Endothelial cell of umbilical vein (primary cell): ENCODE measurements at regions not wholly inside any gene's neighbourhood (a gene's known extent, or its start where the extent isn't known, plus 50 kb on each side); places are given as distances from the start of the nearest gene placed in this dataset.

ENCODE experiments used
- BruUV-seq: library from RNA; stranded (reverse); fragments of 400-500 nt; replicated peaks from 2 replicates; lab custom pipeline; 2021; lab: Mats Ljungman, UMichigan
- CTCF ChIA-PET: fragments of 300-600, 350-600 bp; sonication (Branson Sonifier 250); formaldehyde crosslinking; loops from one replicate; lab custom pipeline; 2021; ENCODE audit warnings: antibody characterized with exemption, inconsistent platforms; lab: Charles Lee
- POLR2A ChIA-PET: fragments of 300-600, 350-600 bp; sonication (Branson Sonifier 250); formaldehyde crosslinking; loops from one replicate; lab custom pipeline; 2021; ENCODE audit warnings: antibody characterized with exemption, inconsistent platforms; lab: Charles Lee
- DNase-seq: peaks from one replicate; pipeline ENCODE4 v3.0.0-alpha.2; 2011; ENCODE audit warnings: low read depth, low spot score
- FAIRE-seq: peaks from 2 replicates; lab custom pipeline; 2011; peaks lifted over from hg19 to GRCh38; lab: Jason Lieb, UNC
- H2AFZ ChIP-seq: 2 replicates; pipeline ENCODE4 v1.6.0; 2012; ENCODE audit warnings: low read depth, low read length, control low read depth, inconsistent platforms
- H3K27ac ChIP-seq: 2 replicates; pipeline ENCODE4 v1.5.1; 2011; ENCODE audit warnings: low read depth, mild to moderate bottlenecking, control low read depth, low read length, moderate library complexity; ENCODE audit not compliant: insufficient read depth
- H3K27me3 ChIP-seq, 2 experiments: 2 replicates each; pipeline versions ENCODE4 v1.6.0 to v1.6.1; 2011; ENCODE audit warnings: low read length in 2 of 2, mixed read lengths in 1 of 2; ENCODE audit not compliant: control insufficient read depth in 2 of 2, insufficient read depth in 2 of 2
- H3K36me3 ChIP-seq, 2 experiments: 2 replicates in 1 of 2; 3 replicates in 1 of 2; pipeline ENCODE4 v1.5.1; 2011; ENCODE audit warnings: low read length in 2 of 2, mild to moderate bottlenecking in 1 of 2, moderate library complexity in 1 of 2; ENCODE audit not compliant: control insufficient read depth in 2 of 2, insufficient read depth in 2 of 2; ENCODE audit errors: extremely low read depth in 1 of 2
- H3K4me1 ChIP-seq: 3 replicates; pipeline ENCODE4 v1.5.1; 2011; ENCODE audit warnings: mild to moderate bottlenecking, low read length; ENCODE audit not compliant: control insufficient read depth, insufficient read depth; ENCODE audit errors: extremely low read depth
- H3K4me2 ChIP-seq: 2 replicates; pipeline ENCODE4 v1.6.1; 2011; ENCODE audit warnings: low read length, control low read depth, mixed read lengths; ENCODE audit not compliant: insufficient read depth
- H3K4me3 ChIP-seq, 3 experiments: fragments of 200-600 bp in 1 of 3; sonication (generic), shearing (Covaris generic) in 1 of 3; replicated peaks in 1 of 3; 2 replicates each; pipeline ENCODE4 v1.5.1; 2011 to 2016; ENCODE audit warnings: control low read depth in 3 of 3, low read length in 3 of 3, mild to moderate bottlenecking in 2 of 3, inconsistent platforms in 1 of 3, low read depth in 1 of 3, moderate library complexity in 1 of 3; ENCODE audit not compliant: insufficient read depth in 1 of 3
- H3K79me2 ChIP-seq: 2 replicates; pipeline ENCODE4 v1.6.0; 2012; ENCODE audit warnings: low read length, inconsistent platforms; ENCODE audit not compliant: control insufficient read depth, insufficient read depth
- H3K9ac ChIP-seq: replicated peaks from 2 replicates; pipeline ENCODE3; 2011; ENCODE audit warnings: low read length, control low read depth; ENCODE audit not compliant: insufficient read depth; ENCODE audit errors: extremely low read depth
- H3K9me1 ChIP-seq: replicated peaks from 3 replicates; pipeline ENCODE4 v1.6.0; 2011; ENCODE audit warnings: mild to moderate bottlenecking, low read length; ENCODE audit not compliant: control insufficient read depth, insufficient read depth; ENCODE audit errors: extremely low read depth
- H3K9me3 ChIP-seq: replicated peaks from 2 replicates; pipeline ENCODE4 v1.5.1; 2012; ENCODE audit warnings: low read length, inconsistent platforms; ENCODE audit not compliant: control insufficient read depth, insufficient read depth
- H4K20me1 ChIP-seq: replicated peaks from 2 replicates; pipeline ENCODE3; 2011; ENCODE audit warnings: mild to moderate bottlenecking, low read length; ENCODE audit not compliant: control insufficient read depth, insufficient read depth; ENCODE audit errors: extremely low read depth
- EZH2 ChIP-seq: IDR thresholded peaks from 2 replicates; pipeline ENCODE4 v1.6.1; 2012; ENCODE audit warnings: borderline replicate concordance, low read depth, mild to moderate bottlenecking, moderate library complexity, low read length, inconsistent platforms; ENCODE audit not compliant: severe bottlenecking
- FOS ChIP-seq: IDR thresholded peaks from 2 replicates; pipeline ENCODE4 v1.6.1; 2011; ENCODE audit warnings: mild to moderate bottlenecking, low read length, moderate library complexity, borderline replicate concordance; ENCODE audit not compliant: insufficient read depth
- GATA2 ChIP-seq: IDR thresholded peaks from 2 replicates; pipeline ENCODE4 v1.7.0; 2011; ENCODE audit warnings: low read depth, mild to moderate bottlenecking, moderate library complexity, mixed read lengths, low read length; ENCODE audit not compliant: insufficient read length, insufficient read depth
- JUN ChIP-seq: IDR thresholded peaks from 2 replicates; pipeline ENCODE4 v1.6.1; 2011; ENCODE audit warnings: borderline replicate concordance, low read depth; ENCODE audit not compliant: insufficient read length, insufficient read depth
- MAX ChIP-seq: IDR thresholded peaks from 2 replicates; pipeline ENCODE4 v1.6.1; 2011; ENCODE audit not compliant: insufficient read depth, insufficient read length
- MYC ChIP-seq: IDR thresholded peaks from one replicate; pipeline ENCODE4 v1.6.1; 2011; ENCODE audit warnings: mild to moderate bottlenecking, low read depth, low read length
- POLR2A ChIP-seq: IDR thresholded peaks from 2 replicates; pipeline ENCODE4 v1.6.1; 2012; ENCODE audit warnings: low read depth, mild to moderate bottlenecking, control low read depth, low read length
- dilution Hi-C: fragments of 300-500 bp; cut with MboI; formaldehyde crosslinking; loops from one replicate; pipeline ENCODE4 v1.15.0; 2019; ENCODE audit warnings: low sequenced_read_pairs; ENCODE audit not compliant: extremely low pct_ligation_motif_present
- intact Hi-C: fragments of 100-400 bp; cut with micrococcal nuclease; formaldehyde crosslinking; loops from one replicate; pipeline ENCODE4 v1.10.0; 2022

DNA sequence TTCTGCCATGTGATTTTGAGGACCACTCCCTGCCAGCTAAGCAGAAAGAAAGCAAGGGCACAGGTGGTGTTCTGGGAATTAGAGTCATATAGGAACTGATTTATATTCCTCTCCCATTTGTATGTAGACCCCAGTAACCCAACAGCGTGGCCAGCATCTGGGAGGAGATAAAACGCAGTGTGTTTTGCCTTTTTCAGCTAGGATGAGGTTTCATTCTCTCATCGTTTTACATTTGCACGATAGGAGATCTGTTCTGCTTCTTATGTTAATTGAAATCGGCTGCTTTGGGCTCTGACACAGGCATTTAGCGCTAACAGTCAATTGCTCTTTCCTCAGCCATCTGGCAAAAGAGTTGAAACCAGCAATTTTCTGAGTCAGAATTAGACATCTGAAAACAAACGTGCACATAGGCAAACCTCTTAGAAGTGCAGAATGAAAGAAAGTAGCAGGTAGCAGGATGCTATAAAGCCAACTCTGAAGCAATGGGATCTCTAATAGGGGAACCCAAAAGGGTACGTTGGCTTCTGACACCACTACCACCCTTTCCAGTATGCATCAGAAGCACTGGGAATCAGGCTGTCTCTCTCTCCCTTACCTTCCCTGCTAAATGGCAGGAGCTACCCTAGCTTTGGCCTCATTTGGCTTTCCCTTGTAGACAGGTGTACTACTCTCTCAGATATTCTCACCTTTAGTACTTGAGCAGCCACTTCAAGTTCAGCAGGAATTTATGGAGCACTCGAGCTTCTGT, 219.1 kb downstream of the PHLDA1 start:
- Histone ChIP-seq H3K9me3 (no peaks in the 10 kb centered on the region), H3K27ac (no peak overlapping the region), H3K79me2 (no peaks in the 10 kb centered on the region), H2AFZ (no peak overlapping the region), H3K9ac (no peak overlapping the region), H3K27me3 (no peaks in the 10 kb centered on the region), H3K36me3 (no peaks in the 10 kb centered on the region), H3K4me3 (no peak overlapping the region), H4K20me1 (no peaks in the 10 kb centered on the region), H3K4me1 (peaks cover 10% of the 10 kb centered on the region), H3K4me2 (no peak overlapping the region), H3K9me1 (no peaks in the 10 kb centered on the region)
- BruUV-seq = no TSS peak
- DNase-seq (no peak), FAIRE-seq (no peak)
- intact Hi-C loops = no loop called here
- ChIA-PET CTCF (interaction anchor here (1.2 kb wide), 1 partner anchor 225 kb away, joined by 3 read pairs; no protein-coding TSS in a partner anchor), POLR2A (no interaction called here)
- TF ChIP-seq MYC (no peak), POLR2A (no peak)
- dilution Hi-C loops = no loop called here

DNA sequence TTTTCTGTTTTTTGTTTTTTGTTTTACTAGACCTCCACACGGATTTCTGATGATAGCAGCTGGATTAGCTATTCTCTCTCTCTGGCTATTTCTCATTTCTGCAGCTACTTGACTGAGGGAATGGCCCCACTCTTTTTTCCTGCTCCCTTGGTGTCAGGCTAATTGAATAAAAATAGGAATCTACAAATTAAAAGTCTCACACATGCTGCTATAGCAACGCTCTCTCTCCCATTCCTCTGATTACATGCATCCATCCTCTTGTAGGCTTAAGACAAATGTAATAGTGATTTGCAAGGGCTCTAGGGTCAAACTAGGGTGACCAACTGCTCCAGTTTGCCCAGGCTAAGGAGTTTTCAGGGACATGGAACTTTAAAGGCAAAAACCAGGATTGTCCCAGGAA, 221.8 kb downstream of the PHLDA1 start:
- intact Hi-C loops = no loop called here
- POLR2A ChIA-PET = no interaction called here
- CTCF ChIA-PET = interaction anchor here (1.1 kb wide), 1 partner anchor 19 kb away, joined by 3 read pairs; no protein-coding TSS in a partner anchor

More for the DNA sequence above, 221.8 kb downstream of the PHLDA1 start:
- no peak for TF ChIP-seq JUN
- no peak for TF ChIP-seq EZH2
- TF ChIP-seq FOS = no peak
- TF ChIP-seq GATA2 = no peak
- TF ChIP-seq MAX = no peak
- TF ChIP-seq MYC = no peak
- TF ChIP-seq POLR2A = no peak
- no TSS peak for BruUV-seq
- Histone ChIP-seq H4K20me1 (no peaks in the 10 kb centered on the region), H3K4me1 (peaks cover under 1% of the 10 kb centered on the region), H3K27ac (no peak overlapping the region), H3K36me3 (no peaks in the 10 kb centered on the region), H3K27me3 (no peaks in the 10 kb centered on the region), H3K9me3 (no peaks in the 10 kb centered on the region), H2AFZ (no peak overlapping the region), H3K4me3 (no peak overlapping the region), H3K4me2 (no peak overlapping the region), H3K9ac (no peak overlapping the region), H3K79me2 (no peaks in the 10 kb centered on the region), H3K9me1 (no peaks in the 10 kb centered on the region)
- no peak for FAIRE-seq
- dilution Hi-C loops = no loop called here
- DNase-seq = no peak
